T-helper 1 cell treated with Interleukin-12 subunit alpha and Interleukin-12 subunit beta and Interleukin-4 antibody, amounts not matched to agents 30 ng/mL and 1 ng/mL, for 36 hours (primary cell): ENCODE measurements at regions not wholly inside any gene's neighbourhood (a gene's known extent, or its start where the extent isn't known, plus 50 kb on each side); places are given as distances from the start of the nearest gene placed in this dataset.

Source experiments
- intact Hi-C: fragments of 100-400 bp; cut with micrococcal nuclease; formaldehyde crosslinking; loops from one replicate; pipeline ENCODE4 v1.15.1; 2024

GRCh38 chr11:127383026-127383425 lies 382.5 kb upstream of the KIRREL3 start:
- intact Hi-C loops: no loop called here

DNA sequence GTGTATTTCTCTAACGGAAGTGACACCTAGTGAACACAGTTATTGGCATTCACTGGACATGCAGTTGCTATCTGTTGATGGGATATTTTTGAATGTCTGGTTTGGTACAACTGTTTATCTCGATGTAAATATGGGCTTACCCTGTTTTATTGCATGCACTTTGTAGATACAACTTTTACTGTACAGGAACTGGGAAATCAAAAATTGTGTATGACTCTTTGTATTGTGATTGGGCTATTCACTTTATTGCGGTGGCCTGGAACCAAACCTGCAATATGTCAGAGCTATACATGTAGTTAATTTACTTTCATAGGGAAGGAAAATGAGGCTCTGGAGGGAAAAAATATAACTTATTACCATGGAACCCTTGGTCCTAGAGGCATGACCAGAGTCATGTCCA lies 380.7 kb upstream of the KIRREL3 start:
- intact Hi-C loops: no loop called here

- intact Hi-C loops: no loop called here
Measured at GRCh38 chr11:127379686-127380085, 379.1 kb upstream of the KIRREL3 start.

GRCh38 chr11:127376301-127376700 lies 375.7 kb upstream of the KIRREL3 start:
- intact Hi-C loops: loop anchor here (2.0 kb wide), 1 partner anchor 22 kb away; no protein-coding TSS in a partner anchor

DNA sequence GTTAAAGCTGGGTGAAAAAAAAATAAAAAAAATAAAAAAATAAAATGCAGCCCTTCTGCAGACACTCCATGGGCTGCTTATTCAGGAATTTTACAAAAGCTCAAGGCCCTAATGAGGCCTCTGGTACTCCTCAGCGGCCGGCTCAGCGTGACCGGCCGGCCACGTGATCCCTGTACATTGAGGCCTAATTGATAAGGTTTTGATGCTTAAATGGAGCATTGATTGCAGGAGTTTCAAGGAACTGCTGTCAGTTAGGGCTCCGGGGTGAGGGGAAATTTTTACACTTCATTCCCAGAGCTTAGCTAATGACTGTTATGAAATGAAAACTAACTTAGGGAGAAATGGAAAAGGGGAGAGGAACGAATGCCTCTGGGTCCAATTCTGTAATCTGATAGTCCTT lies 368.8 kb upstream of the KIRREL3 start:
- intact Hi-C loops: no loop called here

- intact Hi-C loops: no loop called here
Measured at GRCh38 chr11:127362754-127363308, 362.3 kb upstream of the KIRREL3 start.

- intact Hi-C loops: no loop called here
Measured at GRCh38 chr11:127358160-127358559, 357.6 kb upstream of the KIRREL3 start.

DNA sequence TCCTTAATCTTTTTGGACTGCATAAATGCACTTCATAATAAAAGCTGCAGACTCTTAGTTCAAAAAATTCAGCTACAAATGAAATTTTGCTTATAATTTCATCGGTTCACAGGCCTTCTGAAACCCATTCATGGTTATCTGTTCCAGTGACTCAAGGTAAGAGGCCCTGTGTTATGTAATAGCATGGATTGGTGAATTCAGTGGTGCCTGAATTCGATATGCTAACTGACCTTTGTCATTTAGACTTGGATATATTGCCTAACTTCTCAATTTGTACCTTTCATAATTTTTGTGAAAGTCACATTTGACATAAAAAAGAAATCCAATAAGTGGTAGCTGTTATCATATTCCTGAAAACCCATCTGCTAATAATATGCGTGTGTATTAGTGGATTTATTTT lies 349.9 kb upstream of the KIRREL3 start:
- intact Hi-C loops: no loop called here

- intact Hi-C loops: loop anchor here (1.0 to 10.0 kb wide), 4 partner anchors 629 to 1421 kb away; no protein-coding TSS in a partner anchor
Measured at GRCh38 chr11:127345819-127346459, 345.4 kb upstream of the KIRREL3 start.

GRCh38 chr11:127340438-127340837 lies 339.9 kb upstream of the KIRREL3 start:
- intact Hi-C loops: loop anchor here (10.0 kb wide), 2 partner anchors 1026 to 1416 kb away; no protein-coding TSS in a partner anchor

GRCh38 chr11:127339376-127339775 lies 338.8 kb upstream of the KIRREL3 start:
- intact Hi-C loops: no loop called here

DNA sequence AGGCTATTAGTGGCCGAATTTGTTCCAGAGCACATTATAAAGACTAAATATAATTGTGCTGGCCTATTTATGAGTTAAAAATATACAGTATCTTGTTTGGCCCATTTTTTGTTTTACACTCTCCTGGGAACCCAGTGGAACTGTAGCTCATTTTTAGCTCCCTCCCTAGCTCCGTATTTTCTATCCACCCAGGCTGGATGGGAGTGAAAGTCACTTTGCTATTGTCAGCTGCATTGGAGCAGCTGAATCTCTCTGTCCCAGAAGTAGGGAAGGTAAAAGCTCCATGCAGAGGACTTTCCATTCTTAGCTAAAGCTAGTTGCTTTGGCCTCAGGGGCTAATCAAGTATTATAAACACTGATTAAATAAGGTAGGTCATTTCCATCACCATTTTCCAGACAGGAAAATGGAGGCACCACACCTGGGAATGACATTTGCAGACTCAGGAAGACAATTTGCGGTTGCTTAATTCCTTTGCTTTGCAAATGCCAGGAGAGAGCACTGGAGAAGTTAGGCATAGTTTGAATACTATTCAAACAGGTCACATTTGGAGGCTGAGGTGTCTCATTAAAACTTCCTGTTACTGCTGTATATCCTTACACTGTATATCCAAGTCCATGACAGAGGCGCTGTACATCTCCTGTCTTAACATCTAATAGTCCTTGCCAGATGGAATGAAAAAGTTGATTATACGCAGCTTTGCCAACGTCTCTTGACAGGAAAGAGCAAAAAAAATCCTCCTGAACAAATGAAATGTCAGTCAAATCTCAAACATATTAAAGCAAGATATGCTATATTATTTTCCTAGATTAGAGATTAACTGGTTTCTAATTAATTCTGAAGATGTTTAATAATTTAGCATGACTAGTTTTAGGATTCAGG lies 338.1 kb upstream of the KIRREL3 start:
- intact Hi-C loops: no loop called here

GRCh38 chr11:127334466-127334865 lies 333.9 kb upstream of the KIRREL3 start:
- intact Hi-C loops: no loop called here

DNA sequence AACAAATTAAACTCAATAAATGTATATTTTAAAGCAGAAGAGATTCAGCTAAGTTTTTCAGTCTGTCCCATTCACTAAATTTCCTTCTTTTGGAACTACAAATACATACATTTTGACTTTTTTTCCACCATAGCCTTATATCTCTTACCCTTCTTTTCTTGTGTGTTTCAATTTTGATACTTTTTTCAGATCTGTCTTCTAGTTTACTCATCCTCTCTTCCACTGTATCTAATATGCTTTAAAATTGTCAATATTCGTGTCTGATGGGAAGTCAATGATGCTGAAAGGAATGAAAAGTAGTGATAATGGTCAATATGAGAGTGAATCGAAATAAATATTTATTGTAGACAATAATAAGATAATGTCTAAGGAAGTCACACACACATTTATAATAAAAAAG lies 332.3 kb upstream of the KIRREL3 start:
- intact Hi-C loops: no loop called here

GRCh38 chr11:127330044-127330443 lies 329.5 kb upstream of the KIRREL3 start:
- intact Hi-C loops: no loop called here

- intact Hi-C loops: no loop called here
Measured at GRCh38 chr11:127308291-127308690, 307.7 kb upstream of the KIRREL3 start.

GRCh38 chr11:127307700-127308099 lies 307.1 kb upstream of the KIRREL3 start:
- intact Hi-C loops: no loop called here

- intact Hi-C loops: no loop called here
Measured at GRCh38 chr11:127304634-127305033, 304.1 kb upstream of the KIRREL3 start.

DNA sequence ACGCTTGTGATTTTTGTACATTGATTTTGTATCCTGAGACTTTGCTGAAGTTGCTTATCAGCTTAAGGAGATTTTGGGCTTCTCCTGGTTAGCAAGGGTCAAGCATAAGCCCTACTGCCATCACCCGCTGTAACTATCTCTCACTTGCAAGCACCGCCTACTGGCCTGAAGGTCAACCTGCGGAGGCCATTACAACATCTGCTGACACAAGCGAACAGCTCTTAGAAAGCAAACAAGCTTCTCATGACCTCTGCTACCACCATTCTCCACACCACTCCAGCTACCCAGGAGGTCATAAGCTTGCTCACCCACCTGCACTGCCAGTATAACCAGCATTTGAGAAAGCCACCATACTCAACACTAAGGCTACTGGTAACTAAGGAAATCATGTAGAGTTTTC lies 288.4 kb upstream of the KIRREL3 start:
- intact Hi-C loops: no loop called here

DNA sequence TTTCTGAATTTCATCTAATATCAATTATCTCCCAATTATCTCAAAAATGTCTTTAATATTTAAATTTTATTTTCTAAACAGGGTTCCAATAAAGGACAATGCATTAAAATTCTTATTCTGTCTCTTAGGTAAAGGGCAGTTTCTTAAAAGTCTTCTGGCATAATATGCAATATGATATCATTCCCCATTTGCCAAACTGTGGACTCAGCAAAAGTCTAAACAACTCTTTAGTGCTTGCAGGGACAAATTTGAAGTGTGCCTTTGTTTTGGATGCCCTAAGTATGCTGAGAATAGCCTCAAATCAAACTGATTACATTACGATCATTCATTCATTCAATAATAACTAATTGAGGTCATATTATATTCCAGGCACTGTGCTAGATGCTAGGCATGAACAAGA lies 281.0 kb upstream of the KIRREL3 start:
- intact Hi-C loops: no loop called here

GRCh38 chr11:127275774-127276173 lies 275.2 kb upstream of the KIRREL3 start:
- intact Hi-C loops: no loop called here

- intact Hi-C loops: no loop called here
Measured at GRCh38 chr11:127274328-127274676, 273.7 kb upstream of the KIRREL3 start.
